Kidney epithelial cell (primary cell): ENCODE measurements at regions not wholly inside any gene's neighbourhood (a gene's known extent, or its start where the extent isn't known, plus 50 kb on each side); places are given as distances from the start of the nearest gene placed in this dataset.
"Not testable (repeated sequence)": the region's sequence is repeated elsewhere in the genome, so short reads cannot be mapped to it uniquely, and the experiment has no call there.

ENCODE experiments used
- DNase-seq: peaks from one replicate; pipeline ENCODE4 v3.0.0-alpha.2; 2010; ENCODE audit warnings: low read depth
- H3K27me3 ChIP-seq: 2 replicates; pipeline ENCODE4 v1.6.0; 2011; ENCODE audit warnings: low read length; ENCODE audit not compliant: control insufficient read depth, insufficient read depth
- H3K36me3 ChIP-seq: 2 replicates; pipeline ENCODE4 v1.5.1; 2011; ENCODE audit warnings: low read length; ENCODE audit not compliant: control insufficient read depth, insufficient read depth
- H3K4me3 ChIP-seq: 2 replicates; pipeline ENCODE4 v1.5.1; 2011; ENCODE audit warnings: low read depth, mild to moderate bottlenecking, control low read depth, low read length
- CTCF ChIP-seq: IDR thresholded peaks from 2 replicates; pipeline ENCODE4 v1.5.1; 2011; ENCODE audit warnings: mild to moderate bottlenecking, moderate library complexity, low read length, control low read depth, inconsistent platforms; ENCODE audit not compliant: insufficient read depth, poor library complexity, severe bottlenecking

- no peaks in the 10 kb centered on the region for H3K36me3 ChIP-seq
- no peak overlapping the region for H3K4me3 ChIP-seq
- no peaks in the 10 kb centered on the region for H3K27me3 ChIP-seq
- TF ChIP-seq CTCF, result no peak
- DNase-seq, result no peak
Observed at GRCh38 chrX:102784550-102784949, 64.0 kb downstream of the GPRASP3 start.

GRCh38 chrX:102787283-102787682 is 66.7 kb downstream of the GPRASP3 start:
- no peaks in the 10 kb centered on the region for H3K27me3 ChIP-seq
- H3K4me3 ChIP-seq, result no peak overlapping the region
- DNase-seq, result no peak
- H3K36me3 ChIP-seq, result no peaks in the 10 kb centered on the region
- no peak for TF ChIP-seq CTCF

GRCh38 chrX:102808336-102808735 is 87.8 kb downstream of the GPRASP3 start:
- no peak for TF ChIP-seq CTCF
- H3K4me3 ChIP-seq, result no peak overlapping the region
- no peaks in the 10 kb centered on the region for H3K27me3 ChIP-seq
- no peaks in the 10 kb centered on the region for H3K36me3 ChIP-seq
- DNase-seq, result no peak

GRCh38 chrX:102818269-102818668 is 97.7 kb downstream of the GPRASP3 start:
- not testable (repeated sequence) for H3K36me3 ChIP-seq, DNase-seq, H3K4me3 ChIP-seq, H3K27me3 ChIP-seq

- Histone ChIP-seq H3K4me3 (no peak overlapping the region), H3K27me3 (no peaks in the 10 kb centered on the region), H3K36me3 (no peaks in the 10 kb centered on the region)
- DNase-seq, result peak; percentile 29
- no peak for TF ChIP-seq CTCF
Observed at GRCh38 chrX:102832661-102833060, 104.4 kb upstream of the RAB40AL start.

GRCh38 chrX:102833136-102833535 is 103.9 kb upstream of the RAB40AL start:
- Histone ChIP-seq H3K27me3 (no peaks in the 10 kb centered on the region), H3K36me3 (no peaks in the 10 kb centered on the region), H3K4me3 (no peak overlapping the region)
- no peak for DNase-seq
- TF ChIP-seq CTCF, result no peak
